B cell (primary cell): ENCODE measurements at regions not wholly inside any gene's neighbourhood (a gene's known extent, or its start where the extent isn't known, plus 50 kb on each side); places are given as distances from the start of the nearest gene placed in this dataset.

Experiments used
- CTCF ChIP-seq: fragments of 200-600 bp; IDR thresholded peaks from one replicate; pipeline ENCODE4 v1.8.0; 2022; ENCODE audit warnings: antibody characterized with exemption, mild to moderate bottlenecking
- EZH2 ChIP-seq: IDR thresholded peaks from 2 replicates; pipeline ENCODE4 v1.6.1; 2012; ENCODE audit warnings: borderline replicate concordance, low read depth, mild to moderate bottlenecking, moderate library complexity, low read length; ENCODE audit not compliant: insufficient read depth, poor library complexity, severe bottlenecking

GRCh38 chr9:31071606-31072286, 1312.7 kb upstream of the ACO1 start:
- TF ChIP-seq CTCF (no peak), EZH2 (no peak)
